T follicular helper cell (primary cell): ENCODE measurements at regions not wholly inside any gene's neighbourhood (a gene's known extent, or its start where the extent isn't known, plus 50 kb on each side); places are given as distances from the start of the nearest gene placed in this dataset.
"Not testable (repeated sequence)": the region's sequence is repeated elsewhere in the genome, so short reads cannot be mapped to it uniquely, and the experiment has no call there.

Experiments used
- DNase-seq: peaks from one replicate; pipeline ENCODE4 v3.0.0-alpha.2; 2020; ENCODE audit warnings: low read depth

DNA sequence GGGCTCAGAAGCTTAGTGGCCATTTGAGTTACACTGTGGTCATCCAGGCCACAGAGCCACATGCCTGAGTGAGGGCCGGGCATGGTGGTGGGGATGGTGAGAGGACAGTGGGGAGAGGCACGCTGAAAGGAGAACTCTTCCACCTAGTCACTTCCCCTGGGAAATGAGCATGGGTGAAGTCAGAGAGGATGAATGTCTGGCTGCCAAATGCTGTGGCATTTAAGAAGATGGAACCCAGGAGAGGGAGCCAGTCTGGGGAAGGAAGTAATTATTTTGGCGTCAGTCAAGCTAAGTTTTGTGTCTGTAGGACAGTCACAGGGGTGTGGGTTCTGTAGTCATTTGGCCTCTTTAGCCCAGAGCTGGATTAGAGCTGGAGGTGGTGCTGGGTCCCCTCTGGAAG lies 86.0 kb upstream of the PODXL start:
- no peak for DNase-seq

DNA sequence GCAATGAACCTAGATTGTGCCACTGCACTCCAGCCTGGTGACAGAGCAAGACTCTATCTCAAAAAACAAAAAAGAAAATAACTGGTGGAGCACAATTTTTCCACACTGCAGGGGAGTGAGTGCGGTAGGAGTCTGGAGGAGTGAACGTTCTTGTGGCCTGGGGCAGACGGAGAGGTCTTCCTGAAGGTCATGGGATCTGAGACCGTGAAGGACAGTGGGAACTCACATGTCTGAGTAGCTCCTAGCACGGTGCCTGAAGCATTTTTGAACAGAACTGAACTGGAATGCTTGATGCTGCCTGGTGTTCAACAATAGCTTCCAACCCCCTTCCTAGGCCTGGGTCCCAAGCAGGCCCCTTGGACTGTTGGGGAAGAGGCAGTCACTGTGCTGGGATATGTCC lies 84.3 kb upstream of the PODXL start:
- DNase-seq: no peak

DNA sequence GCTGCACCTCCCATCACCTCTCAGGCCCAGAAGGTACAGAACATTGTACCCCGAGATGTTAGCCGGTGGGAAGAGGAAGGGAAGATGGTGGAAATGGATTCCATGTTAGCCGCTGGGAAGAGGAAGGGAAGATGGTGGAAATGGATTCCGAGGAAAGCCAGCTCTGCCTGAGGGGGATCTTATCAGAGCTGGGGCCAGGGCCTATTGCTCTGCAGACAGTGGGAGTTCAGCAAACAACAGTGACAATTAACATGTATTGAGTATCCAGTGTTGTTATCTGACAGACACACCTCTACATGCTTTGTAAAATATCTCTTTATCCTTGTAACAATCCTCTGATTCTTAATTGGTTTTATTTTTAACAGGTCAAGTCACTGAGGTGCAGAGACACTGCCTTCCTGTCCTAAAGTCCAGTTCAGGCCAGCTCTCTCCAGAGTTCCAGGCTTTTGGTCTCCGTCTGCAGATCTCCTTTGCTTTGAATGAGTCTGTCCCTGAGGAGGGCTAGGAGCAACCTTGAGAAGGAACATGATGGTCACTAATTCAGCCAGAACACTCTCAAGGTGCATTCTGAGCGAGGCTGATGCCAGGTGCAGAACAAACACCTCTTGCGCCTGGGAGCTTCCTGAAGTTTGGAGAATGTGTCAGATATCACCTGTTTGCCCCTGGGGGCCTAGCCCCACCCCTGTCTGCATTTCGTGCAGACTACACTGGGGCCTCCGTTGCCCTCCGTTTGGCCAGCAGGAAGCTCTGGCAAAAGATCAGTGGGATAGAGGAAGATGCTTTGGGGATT lies 82.4 kb upstream of the PODXL start:
- DNase-seq: no peak

DNA sequence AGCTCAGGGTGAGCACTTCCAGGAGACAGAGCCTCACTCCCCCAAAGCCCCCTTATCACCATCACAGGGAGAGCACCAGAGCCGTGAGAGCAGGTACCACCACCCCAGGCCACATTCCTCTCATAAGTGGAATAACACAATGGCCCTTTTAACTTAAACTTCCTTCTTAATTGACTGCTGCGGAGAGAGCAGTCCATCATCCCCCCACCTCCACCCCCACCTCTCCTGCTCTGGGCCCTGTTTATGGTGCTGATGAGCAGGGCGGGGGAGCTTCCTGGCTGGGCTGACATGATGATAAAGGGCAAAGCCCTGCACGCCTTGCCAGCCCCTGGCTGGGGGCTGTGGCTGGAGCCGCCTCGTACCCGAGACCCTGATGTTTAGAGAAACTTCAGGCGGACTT lies 81.4 kb upstream of the PODXL start:
- no peak for DNase-seq

DNA sequence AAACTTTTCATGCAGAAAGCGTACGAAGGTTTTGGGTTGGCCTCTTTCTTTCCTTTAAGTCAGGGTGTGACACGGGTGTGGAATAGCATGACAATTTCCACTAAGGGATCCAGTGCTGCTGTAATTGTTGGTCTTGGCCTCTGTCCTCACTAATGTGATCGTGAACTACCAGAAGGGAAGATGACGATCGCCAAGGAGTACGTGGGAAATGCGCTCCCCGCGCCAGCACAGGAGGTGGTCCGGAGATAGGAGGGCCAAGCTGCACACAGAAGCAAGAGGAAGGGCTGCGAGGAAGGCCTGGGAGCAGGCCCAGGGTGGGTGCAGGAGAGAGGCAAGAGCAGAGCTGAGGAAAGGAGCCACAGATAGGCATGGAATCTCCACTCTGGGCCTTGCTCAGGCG lies 79.7 kb upstream of the PODXL start:
- DNase-seq: no peak

DNA sequence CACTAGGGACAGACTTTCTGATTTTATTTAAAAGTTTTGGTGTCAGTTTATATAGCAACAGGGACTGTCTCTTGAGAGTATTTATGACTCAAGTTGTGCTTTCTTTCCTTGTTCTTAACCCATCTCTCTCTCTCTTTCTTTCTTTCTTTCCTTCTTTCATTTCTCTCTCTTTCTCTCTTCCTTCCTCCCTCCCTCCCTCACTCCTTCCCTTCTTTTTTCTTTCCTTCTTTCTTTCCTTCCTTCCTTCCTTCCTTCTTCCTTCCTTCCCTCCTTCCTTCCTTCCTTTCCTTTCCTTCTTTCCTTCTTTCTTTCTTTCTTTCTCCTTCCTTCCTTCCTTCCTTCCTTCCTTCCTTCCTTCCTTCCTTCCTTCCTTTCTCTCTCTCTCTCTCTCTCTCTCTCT lies 77.8 kb upstream of the PODXL start:
- not testable (repeated sequence) for DNase-seq

DNA sequence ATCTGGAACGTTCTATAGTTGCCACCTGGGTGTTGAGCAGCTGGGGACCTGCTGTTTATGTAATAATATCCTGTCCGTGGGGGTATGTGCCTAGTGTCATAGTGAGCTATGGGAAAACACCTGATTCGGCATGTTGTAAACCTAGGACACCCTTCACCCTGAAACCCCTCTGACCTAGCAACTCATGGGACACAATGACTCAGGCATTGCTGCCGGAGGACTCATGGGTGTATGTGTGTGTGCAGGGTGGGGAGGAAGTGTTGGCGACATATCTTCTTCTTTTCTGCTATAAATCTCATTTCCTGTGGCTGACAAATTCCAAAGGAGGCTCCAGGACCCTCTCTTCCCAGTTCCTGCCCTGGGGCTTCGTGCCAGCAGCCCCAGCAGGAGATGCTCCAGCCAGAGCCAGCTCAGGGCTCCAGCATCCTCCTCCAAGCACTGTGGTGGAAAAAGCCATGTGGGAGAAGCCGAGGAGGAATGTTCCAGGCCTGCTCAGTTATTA lies 77.0 kb upstream of the PODXL start:
- no peak for DNase-seq

DNA sequence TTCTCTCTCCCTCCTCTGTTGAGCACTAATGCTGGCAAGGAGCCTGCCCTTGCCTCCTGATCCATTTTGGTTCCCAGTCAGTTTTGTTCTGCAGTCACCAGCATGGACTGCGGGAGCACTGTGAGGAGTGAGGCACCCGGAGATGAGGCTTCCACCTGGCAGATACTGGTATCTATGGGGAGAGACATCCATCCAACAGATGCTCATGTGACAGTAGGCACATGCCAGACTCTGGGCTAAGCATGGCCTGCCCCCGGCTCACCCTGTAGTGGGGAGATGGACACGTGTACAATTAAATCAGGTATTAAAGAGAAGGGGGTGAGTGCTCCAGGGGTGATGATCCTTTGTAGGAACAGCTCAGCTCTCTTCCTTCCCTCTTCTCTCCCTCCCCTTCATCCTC lies 74.0 kb upstream of the PODXL start:
- no peak for DNase-seq

DNA sequence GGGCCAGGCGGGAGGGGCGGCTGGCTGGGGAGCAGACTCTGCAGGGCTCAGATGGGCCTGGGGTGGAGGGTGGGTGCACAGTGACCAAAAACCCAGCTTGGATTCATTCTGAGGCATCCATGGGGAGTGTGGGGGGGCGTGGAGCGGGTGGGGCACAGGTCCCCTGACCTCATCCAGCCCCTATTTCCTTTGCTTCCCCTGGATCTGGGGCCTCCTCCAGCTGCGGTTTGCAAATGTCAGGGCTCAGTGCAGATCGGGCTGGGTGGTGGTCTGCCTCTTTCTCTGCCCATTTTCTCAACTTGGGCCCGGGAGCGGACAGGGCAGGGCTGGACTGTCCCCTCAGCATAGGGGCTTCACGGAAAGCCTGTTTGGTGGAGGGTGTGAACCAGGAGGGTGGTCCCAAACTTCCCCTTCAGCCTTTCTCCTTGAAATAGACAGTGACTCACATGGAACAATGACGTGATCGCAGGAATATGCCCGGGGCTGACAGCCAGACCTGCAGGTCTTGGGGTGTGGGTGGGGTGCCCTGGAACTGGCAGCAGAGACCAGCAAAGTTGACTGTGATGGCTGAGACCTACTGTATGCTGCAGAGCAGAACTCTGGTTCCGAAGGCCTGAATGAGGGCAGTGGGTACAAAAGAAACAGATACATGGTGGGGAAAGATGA lies 72.9 kb upstream of the PODXL start:
- no peak for DNase-seq

DNA sequence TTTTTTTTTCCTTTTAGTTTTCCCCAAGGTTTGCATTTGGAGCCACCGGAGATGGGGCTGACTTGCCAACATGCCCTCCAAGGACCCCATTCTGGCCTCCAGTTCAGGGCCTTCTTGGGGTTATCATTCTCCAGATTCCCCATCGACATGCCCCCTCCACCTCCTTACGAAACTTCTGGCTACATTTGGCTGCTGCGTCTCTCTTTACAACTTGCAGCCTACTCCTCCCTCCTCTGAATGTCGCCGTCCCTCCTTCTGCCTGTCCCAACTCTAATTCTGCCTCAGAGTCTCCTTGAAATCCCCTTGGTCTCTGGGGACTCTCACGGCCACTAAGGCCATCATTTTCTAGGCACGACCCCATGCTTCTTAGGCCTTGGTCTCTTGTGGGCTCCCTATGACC lies 72.2 kb upstream of the PODXL start:
- DNase-seq: no peak

DNA sequence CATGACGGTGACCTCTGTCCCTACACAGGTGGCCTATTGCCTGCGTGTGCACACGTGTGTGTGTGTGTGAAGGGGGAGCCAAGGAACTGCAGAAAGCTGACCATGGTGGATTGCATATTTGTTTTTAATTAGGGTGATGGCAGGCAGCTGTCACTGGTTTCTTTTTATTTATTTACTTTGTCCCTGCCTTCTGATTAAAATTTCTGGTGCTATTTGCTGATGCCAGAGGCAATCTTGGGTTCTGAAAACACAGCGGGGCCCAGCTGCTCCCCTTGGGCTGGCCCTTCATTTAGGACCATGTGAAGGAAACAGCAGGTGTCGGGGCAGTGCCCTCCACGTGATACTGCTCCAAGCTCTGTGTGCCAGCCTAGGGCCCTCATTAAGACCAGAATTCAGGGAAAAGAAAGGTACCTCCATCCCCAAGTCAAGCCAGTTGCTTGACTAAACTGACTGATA lies 71.3 kb upstream of the PODXL start:
- DNase-seq: no peak

DNA sequence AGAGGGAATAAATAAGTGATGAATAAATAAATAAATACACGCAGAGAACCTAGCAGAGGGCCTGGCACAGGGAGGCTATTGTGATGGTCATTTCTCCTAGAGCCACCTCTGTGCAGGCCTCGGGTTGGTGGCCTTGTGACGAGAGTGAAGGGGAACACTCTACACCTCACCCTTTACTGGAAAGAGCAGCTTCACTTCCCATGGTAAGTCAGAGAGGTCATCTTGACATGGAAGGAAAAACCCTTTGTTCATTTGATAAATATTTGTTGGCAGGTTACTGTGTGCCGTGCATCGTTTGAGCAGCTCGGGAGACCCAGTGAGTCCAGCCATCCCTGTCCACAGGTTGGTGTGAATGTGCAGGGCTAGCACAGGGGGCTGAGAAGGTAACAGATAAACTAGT lies 70.2 kb upstream of the PODXL start:
- no peak for DNase-seq

DNA sequence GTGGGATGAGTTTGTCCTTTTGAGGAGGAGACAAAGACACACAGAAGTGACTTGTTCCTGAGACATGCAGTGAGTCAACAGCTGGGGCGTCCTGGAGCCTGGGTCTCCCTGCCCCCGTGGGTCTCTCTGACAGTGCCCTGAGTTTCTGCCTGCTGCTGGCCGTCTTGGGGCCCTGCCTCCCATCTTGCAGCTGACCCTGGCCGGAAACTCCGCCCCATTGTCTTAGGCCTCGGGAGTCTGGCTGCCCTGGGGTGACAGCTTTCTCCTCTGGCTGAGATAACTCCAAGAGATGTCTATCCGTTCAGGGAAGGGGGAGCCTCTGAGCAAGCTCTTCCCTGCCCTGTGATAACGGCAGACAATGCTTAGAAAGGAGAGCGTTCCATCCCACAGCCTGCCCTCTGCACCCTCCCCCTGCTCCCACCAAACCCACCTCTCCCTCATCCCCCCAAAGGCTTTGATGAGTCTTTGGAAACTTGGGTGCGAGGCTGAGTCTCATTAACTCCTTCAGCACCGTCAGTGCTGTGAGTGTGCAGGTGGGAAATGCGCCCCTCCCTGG lies 69.5 kb upstream of the PODXL start:
- DNase-seq: no peak

DNA sequence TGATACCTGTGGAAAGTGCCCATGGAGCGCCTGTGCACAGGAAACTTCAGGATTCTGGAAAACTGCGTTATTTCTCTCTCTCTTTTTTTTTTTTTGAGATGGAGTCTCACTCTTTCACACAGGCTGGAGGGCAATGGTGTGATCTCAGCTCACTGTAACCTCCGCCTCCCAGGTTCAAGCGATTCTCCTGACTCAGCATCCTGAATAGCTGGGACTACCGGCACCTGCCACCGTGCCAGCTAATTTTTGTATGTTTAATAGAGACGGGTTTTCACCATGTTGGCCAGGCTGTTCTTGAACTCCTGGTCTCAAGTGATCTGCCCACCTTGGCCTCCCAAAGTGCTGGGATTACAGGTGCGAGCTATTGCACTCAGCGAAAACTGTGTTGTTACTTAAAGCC lies 68.9 kb upstream of the PODXL start:
- not testable (repeated sequence) for DNase-seq

DNA sequence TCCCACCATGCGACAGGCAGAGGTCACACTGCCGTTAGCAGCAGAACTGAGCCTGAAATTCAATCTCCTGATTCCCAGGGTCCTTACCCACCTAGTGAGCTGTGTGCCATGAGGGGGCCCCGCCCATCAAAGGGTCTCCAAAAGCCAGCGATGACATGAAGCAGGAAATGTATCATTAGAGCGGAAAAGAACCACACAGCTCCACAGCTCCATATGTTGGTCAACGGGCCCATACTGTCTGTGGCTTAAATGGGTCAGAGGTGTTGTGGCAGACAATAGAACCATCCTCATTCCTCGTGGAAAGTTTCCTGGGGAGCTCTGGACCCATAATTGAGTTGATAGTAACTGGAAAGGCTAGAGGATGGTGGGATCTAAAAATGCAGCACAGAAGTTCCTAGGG lies 68.1 kb upstream of the PODXL start:
- DNase-seq: no peak

DNA sequence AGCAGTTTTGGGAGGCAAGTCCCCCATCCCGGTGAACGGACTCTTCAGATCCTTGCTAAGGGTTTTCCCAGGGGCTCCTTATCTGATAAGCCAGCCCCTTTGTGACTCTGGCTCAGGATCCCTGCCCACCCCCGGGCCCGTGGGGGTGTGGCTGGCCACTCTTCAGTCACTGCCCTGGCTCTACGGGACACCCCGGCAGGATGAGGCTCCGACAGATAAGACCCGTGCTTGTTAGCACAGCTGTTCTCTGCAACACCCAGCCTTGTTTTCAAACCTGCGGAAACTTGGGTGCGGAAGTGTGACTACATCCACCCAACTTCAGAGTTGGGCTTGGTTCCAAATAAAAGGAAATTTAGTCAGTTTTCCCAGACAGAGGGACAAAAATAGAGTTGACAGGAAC lies 66.7 kb upstream of the PODXL start:
- DNase-seq: no peak

DNA sequence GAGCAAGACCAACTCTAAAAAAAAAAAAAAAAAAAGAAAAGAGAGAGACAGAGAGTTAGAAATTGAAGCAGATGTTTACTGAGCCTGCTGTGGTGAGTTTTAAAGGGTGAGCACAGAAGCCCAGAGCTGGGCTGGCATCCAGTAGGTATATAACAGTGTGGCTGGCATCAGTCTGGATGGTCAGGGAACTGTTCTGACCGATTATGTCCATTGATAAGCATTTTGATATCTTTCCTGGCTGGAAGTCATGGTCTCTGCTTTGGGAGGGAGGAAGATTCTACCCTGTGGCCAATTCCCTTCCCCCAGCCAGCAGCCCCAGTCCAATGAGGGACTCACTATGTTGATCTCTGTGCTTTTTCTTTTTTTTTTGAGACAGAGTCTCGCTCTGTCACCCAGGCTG lies 65.2 kb upstream of the PODXL start:
- no peak for DNase-seq

DNA sequence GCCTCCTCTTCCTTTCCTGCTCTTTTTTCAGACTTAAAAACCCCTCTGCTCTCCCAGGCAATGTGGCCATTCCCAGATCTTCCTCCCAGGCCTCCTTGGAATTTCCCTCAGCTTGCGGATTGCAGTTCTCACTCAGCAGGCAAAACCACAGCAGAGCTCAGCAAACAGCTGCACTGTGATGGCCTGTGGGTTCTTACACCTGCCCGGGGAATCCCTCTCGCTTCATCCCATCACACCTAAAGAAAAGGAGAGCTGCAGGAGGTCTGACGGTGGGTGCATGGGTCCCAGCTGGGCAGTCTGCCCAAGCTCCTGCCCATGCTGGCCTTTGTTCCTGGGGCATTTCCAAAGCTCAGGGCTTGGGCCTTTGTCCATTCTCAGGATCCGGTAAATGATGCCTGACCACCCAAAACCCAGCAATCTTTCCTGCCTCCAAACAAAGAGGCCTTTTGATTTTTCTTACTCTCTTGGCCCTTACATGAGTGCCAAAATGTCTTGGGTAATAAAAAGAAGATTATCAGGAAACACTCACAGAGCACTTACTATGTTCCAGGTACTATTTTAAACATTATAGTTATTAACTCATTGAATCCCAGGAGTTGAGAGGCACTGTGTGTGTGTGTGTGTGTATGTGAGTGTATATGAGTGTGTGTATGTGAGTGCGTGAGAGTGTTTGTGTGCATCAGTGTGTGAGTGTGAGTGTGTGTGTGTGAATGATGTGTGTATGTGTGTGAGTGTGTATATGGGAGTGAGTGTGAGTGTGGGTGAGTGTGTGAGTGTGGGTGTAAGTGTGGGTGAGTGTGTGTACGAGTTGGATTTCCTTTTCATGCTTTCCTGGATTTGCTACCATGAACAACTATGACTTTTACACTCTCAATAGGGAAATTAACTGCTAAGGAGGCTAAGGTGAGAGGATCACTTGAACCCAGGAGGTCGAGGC lies 64.5 kb upstream of the PODXL start:
- no peak for DNase-seq

DNA sequence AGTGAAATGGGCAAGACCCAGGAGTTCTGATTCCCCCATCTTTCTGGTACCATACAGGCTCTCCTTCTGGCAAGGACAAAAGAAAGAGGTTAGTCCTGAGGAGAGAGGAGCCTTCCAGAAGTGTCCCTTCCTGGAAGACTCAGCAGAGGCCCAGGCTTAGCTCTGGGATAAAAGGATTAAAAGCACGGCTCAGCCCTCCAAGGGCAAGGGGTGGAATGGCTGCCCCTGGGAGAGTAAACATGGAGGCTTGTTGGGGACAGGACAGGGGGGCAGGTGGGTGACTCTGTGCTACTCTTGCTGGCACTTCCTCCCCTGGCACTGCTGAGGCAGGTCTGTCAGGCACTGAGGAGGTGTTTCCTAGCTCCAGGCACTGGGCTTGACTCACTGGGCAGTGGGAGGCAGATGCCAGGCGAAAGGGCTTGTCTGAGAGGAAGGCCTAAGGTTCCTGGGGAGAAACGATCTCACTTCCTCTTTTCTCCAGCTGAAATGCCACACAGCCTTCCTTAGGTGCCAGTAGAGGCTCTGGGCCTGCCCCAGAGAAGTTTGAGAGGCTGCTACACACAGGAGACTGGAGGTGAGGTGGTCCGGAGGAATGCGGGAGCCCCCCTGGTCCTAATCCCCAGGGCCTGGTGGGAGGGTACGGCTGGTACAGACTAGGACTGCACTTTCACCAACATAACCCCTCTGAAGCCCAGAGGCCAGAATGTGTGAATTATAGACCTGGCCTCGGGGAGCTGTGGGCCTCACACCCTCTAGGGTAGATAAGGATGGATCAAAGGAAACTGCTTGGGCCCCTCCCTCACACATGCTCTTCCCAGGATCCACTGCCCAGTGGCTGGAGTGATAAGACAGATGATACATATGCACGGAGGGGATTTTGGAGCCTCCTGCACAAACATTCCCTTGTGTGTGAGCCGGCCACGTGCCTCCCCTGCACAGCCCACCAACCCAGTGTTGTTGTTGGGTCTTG lies 63.2 kb upstream of the PODXL start:
- DNase-seq: no peak

DNA sequence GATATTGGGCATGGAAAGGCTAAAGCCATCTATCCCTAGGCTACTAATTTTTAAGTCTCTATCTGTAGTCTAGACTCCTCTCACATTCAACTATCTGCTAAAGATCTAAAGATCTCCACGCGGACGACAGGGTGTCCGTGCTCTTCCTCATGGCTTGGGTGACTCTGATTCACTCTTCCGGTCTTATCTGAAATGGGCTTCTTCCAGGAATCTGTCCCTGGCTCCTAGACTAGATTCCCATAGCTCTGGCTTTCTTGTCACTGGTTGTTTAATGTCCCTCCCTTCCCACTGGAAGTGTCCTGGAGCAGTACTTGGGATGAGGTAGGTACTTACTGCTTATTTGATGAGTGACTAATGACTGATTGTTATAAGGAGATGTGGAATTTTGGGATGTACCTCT lies 62.0 kb upstream of the PODXL start:
- no peak for DNase-seq
